Liver (tissue), 8 donors: ENCODE measurements at regions not wholly inside any gene's neighbourhood (a gene's known extent, or its start where the extent isn't known, plus 50 kb on each side); places are given as distances from the start of the nearest gene placed in this dataset.

Experiments used
- DNase-seq: peaks from one replicate; pipeline ENCODE4 v3.0.0-alpha.2; 2017; ENCODE audit warnings: low spot score
- H3K27ac ChIP-seq, 2 donors: one replicate each; pipeline ENCODE4 v1.7.0; 2013; ENCODE audit warnings: inconsistent platforms in 2 of 2, low read length in 2 of 2, control low read depth in 1 of 2, low read depth in 1 of 2, mild to moderate bottlenecking in 1 of 2
- H3K27me3 ChIP-seq, 4 donors: one replicate each; pipeline versions ENCODE4 v1.6.1 to v1.7.0; 2013; ENCODE audit warnings: low read length in 3 of 4, inconsistent platforms in 1 of 4, mild to moderate bottlenecking in 1 of 4, moderate library complexity in 1 of 4; ENCODE audit not compliant: control insufficient read depth in 4 of 4, insufficient read depth in 4 of 4
- H3K36me3 ChIP-seq, 4 donors: one replicate each; pipeline versions ENCODE4 v1.6.1 to v1.7.0; 2013; ENCODE audit warnings: low read length in 3 of 4, mild to moderate bottlenecking in 3 of 4, low read depth in 1 of 4, moderate library complexity in 1 of 4; ENCODE audit not compliant: control insufficient read depth in 4 of 4, insufficient read depth in 3 of 4
- H3K4me1 ChIP-seq, 4 donors: one replicate each; pipeline versions ENCODE4 v1.6.1 to v1.7.0; 2013; ENCODE audit warnings: low read length in 3 of 4, mild to moderate bottlenecking in 3 of 4, moderate library complexity in 1 of 4; ENCODE audit not compliant: control insufficient read depth in 4 of 4, insufficient read depth in 4 of 4
- H3K4me3 ChIP-seq, 3 donors: one replicate each; pipeline versions ENCODE4 v1.6.1 to v1.7.0; 2013; ENCODE audit warnings: low read length in 3 of 3, control low read depth in 1 of 3, low read depth in 1 of 3, mild to moderate bottlenecking in 1 of 3
- H3K9ac ChIP-seq, 2 donors: one replicate each; pipeline ENCODE4 v1.7.0; 2013; ENCODE audit warnings: low read length in 2 of 2, mild to moderate bottlenecking in 2 of 2, moderate library complexity in 2 of 2, control low read depth in 1 of 2, low read depth in 1 of 2
- H3K9me3 ChIP-seq, 4 donors: one replicate each; pipeline versions ENCODE4 v1.6.1 to v1.7.0; 2013; ENCODE audit warnings: low read length in 3 of 4; ENCODE audit not compliant: control insufficient read depth in 4 of 4
- CTCF ChIP-seq: fragments of 150-350 bp; IDR thresholded peaks from 2 replicates; pipeline ENCODE4 v1.5.1; 2017; ENCODE audit warnings: improper control_type of control experiment, low read depth, low read length; ENCODE audit not compliant: missing input control
- EGR1 ChIP-seq, 2 donors: IDR thresholded peaks; 2 replicates each; pipeline ENCODE4 v1.6.1; 2016 to 2018; ENCODE audit warnings: antibody characterized with exemption in 2 of 2, low read depth in 2 of 2
- FOXA1 ChIP-seq: IDR thresholded peaks from 2 replicates; pipeline ENCODE4 v1.6.1; 2016; ENCODE audit warnings: antibody characterized with exemption
- FOXA2 ChIP-seq: IDR thresholded peaks from 2 replicates; pipeline ENCODE4 v1.6.1; 2016; ENCODE audit warnings: antibody characterized with exemption
- GABPA ChIP-seq, 2 donors: IDR thresholded peaks in 1 of 2; conservative IDR thresholded peaks in 1 of 2; 2 replicates each; pipeline ENCODE4 v1.6.1; 2016; ENCODE audit warnings: antibody characterized with exemption in 2 of 2, mild to moderate bottlenecking in 1 of 2, moderate library complexity in 1 of 2
- HNF4A ChIP-seq, 2 donors: conservative IDR thresholded peaks; 2 replicates each; pipeline ENCODE4 v1.6.1; 2016; ENCODE audit warnings: antibody characterized with exemption in 2 of 2, mild to moderate bottlenecking in 2 of 2
- HNF4G ChIP-seq: IDR thresholded peaks from 2 replicates; pipeline ENCODE4 v1.6.1; 2016; ENCODE audit warnings: antibody characterized with exemption
- JUND ChIP-seq, 2 donors: IDR thresholded peaks; 2 replicates each; pipeline ENCODE4 v1.6.1; 2016; ENCODE audit warnings: antibody characterized with exemption in 2 of 2
- NR2F2 ChIP-seq: IDR thresholded peaks from 2 replicates; pipeline ENCODE4 v1.6.1; 2016; ENCODE audit warnings: antibody characterized with exemption
- RAD21 ChIP-seq, 2 donors: IDR thresholded peaks; 2 replicates each; pipeline ENCODE4 v1.6.1; 2016; ENCODE audit warnings: antibody characterized with exemption in 2 of 2, mild to moderate bottlenecking in 2 of 2
- RXRA ChIP-seq, 2 donors: IDR thresholded peaks; 2 replicates each; pipeline ENCODE4 v1.6.1; 2017 to 2018; ENCODE audit warnings: antibody characterized with exemption in 2 of 2, mild to moderate bottlenecking in 1 of 2
- SP1 ChIP-seq: IDR thresholded peaks from 2 replicates; pipeline ENCODE4 v1.6.1; 2018; ENCODE audit warnings: antibody characterized with exemption, mild to moderate bottlenecking
- TAF1 ChIP-seq: conservative IDR thresholded peaks from 2 replicates; pipeline ENCODE4 v1.6.1; 2016; ENCODE audit warnings: antibody characterized with exemption, mild to moderate bottlenecking
- YY1 ChIP-seq: IDR thresholded peaks from 2 replicates; pipeline ENCODE4 v1.6.1; 2016; ENCODE audit warnings: antibody characterized with exemption, mild to moderate bottlenecking
- ZBTB33 ChIP-seq: IDR thresholded peaks from 2 replicates; pipeline ENCODE4 v1.6.1; 2016; ENCODE audit warnings: antibody characterized with exemption
- WGBS: extraction: QIAGEN DNeasy Blood & Tissue Kit; methylation state at CpG from one replicate; pipeline ENCODE4 v1.1.7; 2013; 5-methylcytosine and 5-hydroxymethylcytosine counted together
- TF ChIP-seq, protein P1 (sequence below): IDR thresholded peaks from 2 replicates; pipeline ENCODE4 v1.6.1; 2016; ENCODE audit warnings: antibody characterized with exemption
- TF ChIP-seq, protein P2 (sequence below): IDR thresholded peaks from 2 replicates; pipeline ENCODE4 v1.6.1; 2016; ENCODE audit warnings: antibody characterized with exemption
- TF ChIP-seq, protein P3 (sequence below): IDR thresholded peaks from 2 replicates; pipeline ENCODE4 v1.6.1; 2016; ENCODE audit warnings: antibody characterized with exemption, mild to moderate bottlenecking
- donor health status: healthy.
- donor health status: healthy.
- donor health status: healthy.
- donor health status: healthy.
- donor health status: healthy.

- no peaks in the 10 kb centered on the region for H3K4me1 ChIP-seq
- H3K9ac ChIP-seq = no peak overlapping the region
- H3K27ac ChIP-seq = no peak overlapping the region
- 65% methylated on average over 2 of the region's 2 CpGs for WGBS
- no peak overlapping the region for H3K4me3 ChIP-seq
- no peak for DNase-seq
- no peak for TF ChIP-seq CTCF
- TF ChIP-seq, protein P1, sequence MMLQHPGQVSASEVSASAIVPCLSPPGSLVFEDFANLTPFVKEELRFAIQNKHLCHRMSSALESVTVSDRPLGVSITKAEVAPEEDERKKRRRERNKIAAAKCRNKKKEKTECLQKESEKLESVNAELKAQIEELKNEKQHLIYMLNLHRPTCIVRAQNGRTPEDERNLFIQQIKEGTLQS = no peak
- TF ChIP-seq, protein P2, sequence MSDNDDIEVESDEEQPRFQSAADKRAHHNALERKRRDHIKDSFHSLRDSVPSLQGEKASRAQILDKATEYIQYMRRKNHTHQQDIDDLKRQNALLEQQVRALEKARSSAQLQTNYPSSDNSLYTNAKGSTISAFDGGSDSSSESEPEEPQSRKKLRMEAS = no peak
- TF ChIP-seq FOXA1 = no peak
- TF ChIP-seq TAF1 = no peak
- TF ChIP-seq EGR1 (IDR thresholded peaks at IDR 0.05; ENCODE audit: low read depth in 2 of 2) = no peak
- TF ChIP-seq, protein P3, sequence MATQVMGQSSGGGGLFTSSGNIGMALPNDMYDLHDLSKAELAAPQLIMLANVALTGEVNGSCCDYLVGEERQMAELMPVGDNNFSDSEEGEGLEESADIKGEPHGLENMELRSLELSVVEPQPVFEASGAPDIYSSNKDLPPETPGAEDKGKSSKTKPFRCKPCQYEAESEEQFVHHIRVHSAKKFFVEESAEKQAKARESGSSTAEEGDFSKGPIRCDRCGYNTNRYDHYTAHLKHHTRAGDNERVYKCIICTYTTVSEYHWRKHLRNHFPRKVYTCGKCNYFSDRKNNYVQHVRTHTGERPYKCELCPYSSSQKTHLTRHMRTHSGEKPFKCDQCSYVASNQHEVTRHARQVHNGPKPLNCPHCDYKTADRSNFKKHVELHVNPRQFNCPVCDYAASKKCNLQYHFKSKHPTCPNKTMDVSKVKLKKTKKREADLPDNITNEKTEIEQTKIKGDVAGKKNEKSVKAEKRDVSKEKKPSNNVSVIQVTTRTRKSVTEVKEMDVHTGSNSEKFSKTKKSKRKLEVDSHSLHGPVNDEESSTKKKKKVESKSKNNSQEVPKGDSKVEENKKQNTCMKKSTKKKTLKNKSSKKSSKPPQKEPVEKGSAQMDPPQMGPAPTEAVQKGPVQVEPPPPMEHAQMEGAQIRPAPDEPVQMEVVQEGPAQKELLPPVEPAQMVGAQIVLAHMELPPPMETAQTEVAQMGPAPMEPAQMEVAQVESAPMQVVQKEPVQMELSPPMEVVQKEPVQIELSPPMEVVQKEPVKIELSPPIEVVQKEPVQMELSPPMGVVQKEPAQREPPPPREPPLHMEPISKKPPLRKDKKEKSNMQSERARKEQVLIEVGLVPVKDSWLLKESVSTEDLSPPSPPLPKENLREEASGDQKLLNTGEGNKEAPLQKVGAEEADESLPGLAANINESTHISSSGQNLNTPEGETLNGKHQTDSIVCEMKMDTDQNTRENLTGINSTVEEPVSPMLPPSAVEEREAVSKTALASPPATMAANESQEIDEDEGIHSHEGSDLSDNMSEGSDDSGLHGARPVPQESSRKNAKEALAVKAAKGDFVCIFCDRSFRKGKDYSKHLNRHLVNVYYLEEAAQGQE = no peak
- no peak for TF ChIP-seq RAD21 (IDR thresholded peaks at IDR 0.05)
- TF ChIP-seq HNF4A (conservative IDR thresholded peaks at IDR 0.05) = no peak
- no peak for TF ChIP-seq JUND (IDR thresholded peaks at IDR 0.05)
- TF ChIP-seq RXRA (IDR thresholded peaks at IDR 0.05) = no peak
- TF ChIP-seq NR2F2 = no peak
- no peak for TF ChIP-seq ZBTB33
- no peak for TF ChIP-seq YY1
- TF ChIP-seq SP1 = no peak
- no peak for TF ChIP-seq GABPA (IDR thresholded peaks at IDR 0.05 in 1 of 2, conservative IDR thresholded peaks at IDR 0.05 in 1 of 2)
- TF ChIP-seq HNF4G = no peak
- TF ChIP-seq FOXA2 = no peak
- no peaks in the 10 kb centered on the region for H3K36me3 ChIP-seq
- no peaks in the 10 kb centered on the region for H3K27me3 ChIP-seq
- no peaks in the 10 kb centered on the region for H3K9me3 ChIP-seq
These were observed 912.6 kb downstream of the TTLL7 start for GRCh38 chr1:83086346-83086745.
